ENCODE measurements at regions not wholly inside any gene's neighbourhood (a gene's known extent, or its start where the extent isn't known, plus 50 kb on each side); places are given as distances from the start of the nearest gene placed in this dataset.
A peak's percentile ranks its signal among the peaks of the same experiment; 100 is the strongest.

- DNase-seq (ENCODE audit: low read depth, low spot score): no peak
Measured at GRCh38 chr16:86110726-86111125, 211.8 kb downstream of the IRF8 start.

GRCh38 chr16:86112178-86112577, 213.2 kb downstream of the IRF8 start:
- DNase-seq (ENCODE audit: low read depth, low spot score): no peak

GRCh38 chr16:86117235-86117634, 218.3 kb downstream of the IRF8 start:
- no peak for DNase-seq (ENCODE audit: low read depth, low spot score)

- peak; percentile 40 for DNase-seq (ENCODE audit: low read depth, low spot score)
Measured at GRCh38 chr16:86117756-86118155, 218.8 kb downstream of the IRF8 start.

- DNase-seq (ENCODE audit: low read depth, low spot score): peak; percentile 33
Measured at GRCh38 chr16:86118467-86119307, 219.7 kb downstream of the IRF8 start.

GRCh38 chr16:86120201-86121192, 221.5 kb downstream of the IRF8 start:
- DNase-seq (ENCODE audit: low read depth, low spot score): no peak

- no peak for DNase-seq (ENCODE audit: low read depth, low spot score)
Measured at GRCh38 chr16:86121374-86122010, 222.5 kb downstream of the IRF8 start.

- DNase-seq (ENCODE audit: low read depth, low spot score): no peak
Measured at GRCh38 chr16:86122681-86123342, 223.8 kb downstream of the IRF8 start.

GRCh38 chr16:86124321-86124720, 225.4 kb downstream of the IRF8 start:
- DNase-seq (ENCODE audit: low read depth, low spot score): no peak

- DNase-seq (ENCODE audit: low read depth, low spot score): no peak
Measured at GRCh38 chr16:86126891-86127290, 227.9 kb downstream of the IRF8 start.

- no peak for DNase-seq (ENCODE audit: low read depth, low spot score)
Measured at GRCh38 chr16:86127366-86127765, 228.4 kb downstream of the IRF8 start.

- DNase-seq (ENCODE audit: low read depth, low spot score): no peak
Measured at GRCh38 chr16:86128246-86128645, 229.3 kb downstream of the IRF8 start.

- no peak for DNase-seq (ENCODE audit: low read depth, low spot score)
Measured at GRCh38 chr16:86129541-86129940, 230.6 kb downstream of the IRF8 start.

GRCh38 chr16:86133377-86133776, 234.4 kb downstream of the IRF8 start:
- DNase-seq (ENCODE audit: low read depth, low spot score): no peak

- no peak for DNase-seq (ENCODE audit: low read depth, low spot score)
Measured at GRCh38 chr16:86133847-86134375, 234.9 kb downstream of the IRF8 start.

GRCh38 chr16:86134802-86135461, 236.0 kb downstream of the IRF8 start:
- no peak for DNase-seq (ENCODE audit: low read depth, low spot score)

GRCh38 chr16:86137359-86137758, 238.4 kb downstream of the IRF8 start:
- DNase-seq (ENCODE audit: low read depth, low spot score): no peak

- DNase-seq (ENCODE audit: low read depth, low spot score): peak; percentile 23
Measured at GRCh38 chr16:86138121-86139085, 239.4 kb downstream of the IRF8 start.

GRCh38 chr16:86142801-86143236, 243.9 kb downstream of the IRF8 start:
- DNase-seq (ENCODE audit: low read depth, low spot score): no peak
